Neural cell (in vitro differentiated cells): ENCODE measurements at regions not wholly inside any gene's neighbourhood (a gene's known extent, or its start where the extent isn't known, plus 50 kb on each side); places are given as distances from the start of the nearest gene placed in this dataset.

Experiments
- H2AFZ ChIP-seq: fragments of 200-600, 300-800 bp; sonication (generic), shearing (Covaris generic); 2 replicates; pipeline ENCODE4 v1.6.0; 2014; ENCODE audit warnings: low read depth, mild to moderate bottlenecking, antibody characterized with exemption, low read length, moderate library complexity
- H3F3A ChIP-seq: fragments of 200-600 bp; shearing (Covaris generic); 2 replicates; pipeline ENCODE4 v1.6.1; 2016; ENCODE audit warnings: mild to moderate bottlenecking, moderate library complexity, mixed read lengths, antibody characterized with exemption, low read length; ENCODE audit not compliant: insufficient read depth, poor library complexity, severe bottlenecking
- H3K27ac ChIP-seq: fragments of 200-600, 300-800 bp; sonication (generic), shearing (Covaris generic); 2 replicates; pipeline ENCODE4 v1.5.1; 2014; ENCODE audit warnings: mild to moderate bottlenecking, low read length, moderate library complexity
- H3K27me3 ChIP-seq: fragments of 300-800, 200-600 bp; sonication (generic), shearing (Covaris generic); 2 replicates; pipeline ENCODE4 v1.6.0; 2014; ENCODE audit warnings: mild to moderate bottlenecking, low read depth, low read length, moderate library complexity; ENCODE audit not compliant: insufficient read depth
- H3K36me3 ChIP-seq: fragments of 300-800, 200-600 bp; sonication (generic), shearing (Covaris generic); 2 replicates; pipeline ENCODE4 v1.5.1; 2014; ENCODE audit warnings: mild to moderate bottlenecking, antibody characterized with exemption, low read length, moderate library complexity; ENCODE audit not compliant: insufficient read depth
- H3K4me2 ChIP-seq: fragments of 300-800, 200-600 bp; sonication (generic), shearing (Covaris generic); 2 replicates; pipeline ENCODE4 v1.6.0; 2014; ENCODE audit warnings: mild to moderate bottlenecking, low read length
- H3K4me3 ChIP-seq: fragments of 300-800, 200-600 bp; sonication (generic), shearing (Covaris generic); 2 replicates; pipeline ENCODE4 v1.5.1; 2014; ENCODE audit warnings: mild to moderate bottlenecking, low read length, moderate library complexity
- H3K79me2 ChIP-seq: fragments of 200-600 bp; shearing (Covaris generic); replicated peaks from 2 replicates; pipeline ENCODE4 v1.6.0; 2014; ENCODE audit warnings: mild to moderate bottlenecking, low read length, moderate library complexity; ENCODE audit not compliant: insufficient read depth
- H3K9ac ChIP-seq: fragments of 300-800, 200-600 bp; sonication (generic), shearing (Covaris generic); 2 replicates; pipeline ENCODE4 v1.6.1; 2016; ENCODE audit warnings: mild to moderate bottlenecking, low read length, mixed read lengths
- H3K9me2 ChIP-seq: fragments of 200-600 bp; shearing (Covaris generic); 2 replicates; pipeline ENCODE4 v1.6.1; 2016; ENCODE audit warnings: mild to moderate bottlenecking, low read length, mixed read lengths; ENCODE audit not compliant: insufficient read depth
- H3K9me3 ChIP-seq: fragments of 200-600, 300-800 bp; sonication (generic), shearing (Covaris generic); 2 replicates; pipeline ENCODE4 v1.6.1; 2016; ENCODE audit warnings: mild to moderate bottlenecking, mixed run types, low read length, moderate library complexity, mixed read lengths
- H4K20me1 ChIP-seq: fragments of 200-600 bp; shearing (Covaris generic); 2 replicates; pipeline ENCODE4 v1.6.1; 2016; ENCODE audit warnings: mild to moderate bottlenecking, mixed run types; ENCODE audit not compliant: insufficient read depth
- EP300 ChIP-seq: fragments of 450-650 bp; conservative IDR thresholded peaks from 2 replicates; pipeline ENCODE4 v1.6.1; 2014; ENCODE audit warnings: antibody characterized with exemption, mild to moderate bottlenecking, moderate library complexity; ENCODE audit not compliant: poor library complexity, severe bottlenecking
- EZH2 ChIP-seq: fragments of 200-600, 300-800 bp; shearing (Covaris generic), sonication (generic); IDR thresholded peaks from 2 replicates; pipeline ENCODE4 v1.6.1; 2014; ENCODE audit warnings: antibody characterized with exemption, low read length, borderline replicate concordance, mild to moderate bottlenecking; ENCODE audit not compliant: insufficient read depth, poor library complexity, severe bottlenecking
- MXI1 ChIP-seq: fragments of 450-650 bp; conservative IDR thresholded peaks from 2 replicates; pipeline ENCODE4 v1.6.1; 2014; ENCODE audit warnings: antibody characterized with exemption, mild to moderate bottlenecking; ENCODE audit not compliant: poor library complexity, severe bottlenecking
- POLR2AphosphoS5 ChIP-seq: IDR thresholded peaks from 2 replicates; pipeline ENCODE4 v1.6.1; 2012
- RAD21 ChIP-seq: fragments of 450-650 bp; conservative IDR thresholded peaks from 2 replicates; pipeline ENCODE4 v1.6.1; 2014; ENCODE audit warnings: antibody characterized with exemption, mild to moderate bottlenecking, moderate library complexity
- SMC3 ChIP-seq: fragments of 450-650 bp; conservative IDR thresholded peaks from 2 replicates; pipeline ENCODE4 v1.6.1; 2014; ENCODE audit warnings: antibody characterized with exemption, mild to moderate bottlenecking, moderate library complexity; ENCODE audit not compliant: poor library complexity
- TAF1 ChIP-seq: IDR thresholded peaks from 2 replicates; pipeline ENCODE4 v1.6.1; 2012; ENCODE audit warnings: low read depth
- TF ChIP-seq, protein P1 (sequence below): fragments of 450-650 bp; IDR thresholded peaks from 2 replicates; pipeline ENCODE4 v1.5.1; 2014; ENCODE audit warnings: antibody characterized with exemption, mild to moderate bottlenecking, moderate library complexity; ENCODE audit not compliant: poor library complexity, severe bottlenecking
- TF ChIP-seq, protein P2 (sequence below): IDR thresholded peaks from 2 replicates; pipeline ENCODE4 v1.6.1; 2012; ENCODE audit warnings: borderline replicate concordance

DNA sequence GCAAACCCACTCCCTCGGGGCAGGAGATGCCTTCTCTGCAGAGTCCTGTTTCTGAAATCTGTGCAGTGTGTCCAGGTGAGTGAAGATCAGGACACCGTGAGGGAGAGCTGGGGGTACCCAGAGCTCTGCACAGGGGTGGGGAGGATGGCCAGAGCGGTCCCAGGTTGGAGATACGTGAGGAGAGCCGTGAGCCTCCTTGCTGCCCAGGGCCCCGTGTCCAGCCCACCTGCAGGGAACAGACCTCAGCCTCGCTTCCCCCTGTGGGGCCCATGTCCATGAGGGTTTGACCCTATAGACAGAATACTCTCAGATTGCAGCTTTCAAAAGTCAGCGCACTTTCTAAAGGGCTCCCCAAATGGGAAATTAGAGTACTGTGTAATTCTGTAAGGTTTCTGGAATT lies 66.5 kb upstream of the EN2 start:
- no peaks in the 10 kb centered on the region for H3K79me2 ChIP-seq
- H4K20me1 ChIP-seq, result no peaks in the 10 kb centered on the region
- H3K4me2 ChIP-seq, result no peak overlapping the region
- H3K27me3 ChIP-seq, result no peaks in the 10 kb centered on the region
- TF ChIP-seq SMC3 (no peak), TAF1 (no peak), MXI1 (no peak), POLR2AphosphoS5 (no peak), EZH2 (no peak), EP300 (no peak), RAD21 (no peak)
- TF ChIP-seq, protein P1, sequence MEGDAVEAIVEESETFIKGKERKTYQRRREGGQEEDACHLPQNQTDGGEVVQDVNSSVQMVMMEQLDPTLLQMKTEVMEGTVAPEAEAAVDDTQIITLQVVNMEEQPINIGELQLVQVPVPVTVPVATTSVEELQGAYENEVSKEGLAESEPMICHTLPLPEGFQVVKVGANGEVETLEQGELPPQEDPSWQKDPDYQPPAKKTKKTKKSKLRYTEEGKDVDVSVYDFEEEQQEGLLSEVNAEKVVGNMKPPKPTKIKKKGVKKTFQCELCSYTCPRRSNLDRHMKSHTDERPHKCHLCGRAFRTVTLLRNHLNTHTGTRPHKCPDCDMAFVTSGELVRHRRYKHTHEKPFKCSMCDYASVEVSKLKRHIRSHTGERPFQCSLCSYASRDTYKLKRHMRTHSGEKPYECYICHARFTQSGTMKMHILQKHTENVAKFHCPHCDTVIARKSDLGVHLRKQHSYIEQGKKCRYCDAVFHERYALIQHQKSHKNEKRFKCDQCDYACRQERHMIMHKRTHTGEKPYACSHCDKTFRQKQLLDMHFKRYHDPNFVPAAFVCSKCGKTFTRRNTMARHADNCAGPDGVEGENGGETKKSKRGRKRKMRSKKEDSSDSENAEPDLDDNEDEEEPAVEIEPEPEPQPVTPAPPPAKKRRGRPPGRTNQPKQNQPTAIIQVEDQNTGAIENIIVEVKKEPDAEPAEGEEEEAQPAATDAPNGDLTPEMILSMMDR, result no peak
- TF ChIP-seq, protein P2, sequence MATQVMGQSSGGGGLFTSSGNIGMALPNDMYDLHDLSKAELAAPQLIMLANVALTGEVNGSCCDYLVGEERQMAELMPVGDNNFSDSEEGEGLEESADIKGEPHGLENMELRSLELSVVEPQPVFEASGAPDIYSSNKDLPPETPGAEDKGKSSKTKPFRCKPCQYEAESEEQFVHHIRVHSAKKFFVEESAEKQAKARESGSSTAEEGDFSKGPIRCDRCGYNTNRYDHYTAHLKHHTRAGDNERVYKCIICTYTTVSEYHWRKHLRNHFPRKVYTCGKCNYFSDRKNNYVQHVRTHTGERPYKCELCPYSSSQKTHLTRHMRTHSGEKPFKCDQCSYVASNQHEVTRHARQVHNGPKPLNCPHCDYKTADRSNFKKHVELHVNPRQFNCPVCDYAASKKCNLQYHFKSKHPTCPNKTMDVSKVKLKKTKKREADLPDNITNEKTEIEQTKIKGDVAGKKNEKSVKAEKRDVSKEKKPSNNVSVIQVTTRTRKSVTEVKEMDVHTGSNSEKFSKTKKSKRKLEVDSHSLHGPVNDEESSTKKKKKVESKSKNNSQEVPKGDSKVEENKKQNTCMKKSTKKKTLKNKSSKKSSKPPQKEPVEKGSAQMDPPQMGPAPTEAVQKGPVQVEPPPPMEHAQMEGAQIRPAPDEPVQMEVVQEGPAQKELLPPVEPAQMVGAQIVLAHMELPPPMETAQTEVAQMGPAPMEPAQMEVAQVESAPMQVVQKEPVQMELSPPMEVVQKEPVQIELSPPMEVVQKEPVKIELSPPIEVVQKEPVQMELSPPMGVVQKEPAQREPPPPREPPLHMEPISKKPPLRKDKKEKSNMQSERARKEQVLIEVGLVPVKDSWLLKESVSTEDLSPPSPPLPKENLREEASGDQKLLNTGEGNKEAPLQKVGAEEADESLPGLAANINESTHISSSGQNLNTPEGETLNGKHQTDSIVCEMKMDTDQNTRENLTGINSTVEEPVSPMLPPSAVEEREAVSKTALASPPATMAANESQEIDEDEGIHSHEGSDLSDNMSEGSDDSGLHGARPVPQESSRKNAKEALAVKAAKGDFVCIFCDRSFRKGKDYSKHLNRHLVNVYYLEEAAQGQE, result no peak
- H2AFZ ChIP-seq, result no peak overlapping the region
- H3K36me3 ChIP-seq, result no peaks in the 10 kb centered on the region
- no peaks in the 10 kb centered on the region for H3K9me2 ChIP-seq
- H3K27ac ChIP-seq, result no peak overlapping the region
- no peak overlapping the region for H3K9ac ChIP-seq
- no peaks in the 10 kb centered on the region for H3K9me3 ChIP-seq
- H3F3A ChIP-seq, result no peaks in the 10 kb centered on the region
- no peak overlapping the region for H3K4me3 ChIP-seq

DNA sequence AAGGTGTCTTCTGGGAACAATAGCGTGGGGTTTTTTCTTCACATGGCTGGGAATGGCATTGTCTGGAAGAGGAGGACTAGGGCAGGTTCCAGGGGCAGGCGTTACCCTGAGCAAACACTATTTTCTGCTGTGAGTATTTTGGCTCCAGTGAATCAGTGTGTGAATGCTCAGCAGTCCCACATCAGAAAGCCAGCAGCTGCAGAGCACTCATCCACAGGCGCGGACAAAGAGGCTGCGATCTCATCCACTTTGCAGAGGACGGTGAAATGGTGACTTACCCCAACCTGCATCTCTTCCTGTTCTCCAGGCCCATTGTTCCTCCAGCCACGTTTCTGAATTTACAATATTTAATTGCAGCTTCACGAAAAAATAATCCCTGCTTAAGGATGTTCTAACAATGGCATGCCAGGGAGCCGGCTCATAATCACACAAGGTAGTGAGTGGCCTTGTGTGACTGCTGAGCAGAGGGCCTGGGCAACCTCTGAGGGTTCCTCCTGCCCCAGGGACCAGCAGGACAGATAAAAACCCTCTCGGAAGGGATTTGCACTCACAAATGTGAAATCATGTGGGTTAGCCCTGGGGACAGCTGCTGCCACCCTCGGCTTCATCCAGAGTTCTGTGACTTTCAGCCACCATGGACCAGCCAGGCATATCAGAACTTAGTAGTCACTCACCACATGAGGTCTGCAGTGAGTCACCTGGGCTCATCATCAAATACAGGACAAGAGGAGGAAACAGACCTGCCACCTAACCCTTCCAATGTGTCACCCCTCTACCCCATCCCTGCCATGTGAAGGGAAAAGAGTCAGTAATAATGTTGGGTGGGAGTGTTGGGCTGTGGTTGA lies 65.0 kb upstream of the EN2 start:
- Histone ChIP-seq H3K9me2 (no peaks in the 10 kb centered on the region), H3K4me3 (no peak overlapping the region), H3K79me2 (no peaks in the 10 kb centered on the region), H3K9ac (no peak overlapping the region), H3K27me3 (no peaks in the 10 kb centered on the region), H2AFZ (no peak overlapping the region), H3K36me3 (no peaks in the 10 kb centered on the region), H3F3A (no peaks in the 10 kb centered on the region), H3K9me3 (no peaks in the 10 kb centered on the region), H3K4me2 (no peak overlapping the region), H3K27ac (no peak overlapping the region), H4K20me1 (no peaks in the 10 kb centered on the region)
- no peak for TF ChIP-seq EP300
